Kidney tubule cell (primary cell): ENCODE measurements at regions not wholly inside any gene's neighbourhood (a gene's known extent, or its start where the extent isn't known, plus 50 kb on each side); places are given as distances from the start of the nearest gene placed in this dataset.
A peak's percentile ranks its signal among the peaks of the same experiment; 100 is the strongest.

Experiments used
- DNase-seq: peaks from one replicate; pipeline ENCODE4 v3.0.0-alpha.2; 2018; ENCODE audit warnings: low spot score

GRCh38 chr6:156351346-156351966 lies 425.7 kb upstream of the ARID1B start:
- no peak for DNase-seq

GRCh38 chr6:156350337-156350736 lies 426.8 kb upstream of the ARID1B start:
- DNase-seq: no peak

- DNase-seq: no peak
These were observed 428.3 kb upstream of the ARID1B start for GRCh38 chr6:156348849-156349248.

GRCh38 chr6:156348424-156348823 lies 428.8 kb upstream of the ARID1B start:
- no peak for DNase-seq

GRCh38 chr6:156347656-156348055 lies 429.5 kb upstream of the ARID1B start:
- DNase-seq: no peak

- no peak for DNase-seq
These were observed 429.9 kb upstream of the ARID1B start for GRCh38 chr6:156347246-156347645.

- DNase-seq: no peak
These were observed 431.5 kb upstream of the ARID1B start for GRCh38 chr6:156345700-156346099.

GRCh38 chr6:156344491-156344890 lies 432.7 kb upstream of the ARID1B start:
- no peak for DNase-seq

GRCh38 chr6:156337801-156338200 lies 439.4 kb upstream of the ARID1B start:
- no peak for DNase-seq

GRCh38 chr6:156336733-156337132 lies 440.4 kb upstream of the ARID1B start:
- no peak for DNase-seq

- peak; percentile 48 for DNase-seq
These were observed 441.1 kb upstream of the ARID1B start for GRCh38 chr6:156336089-156336488.

- DNase-seq: no peak
These were observed 442.2 kb upstream of the ARID1B start for GRCh38 chr6:156334966-156335365.

- DNase-seq: no peak
These were observed 457.5 kb upstream of the ARID1B start for GRCh38 chr6:156319707-156320106.

- no peak for DNase-seq
These were observed 460.5 kb upstream of the ARID1B start for GRCh38 chr6:156316583-156317125.

- no peak for DNase-seq
These were observed 462.0 kb upstream of the ARID1B start for GRCh38 chr6:156315146-156315545.

GRCh38 chr6:156313037-156313436 lies 464.1 kb upstream of the ARID1B start:
- DNase-seq: no peak

GRCh38 chr6:156311291-156311690 lies 465.9 kb upstream of the ARID1B start:
- no peak for DNase-seq

GRCh38 chr6:156310701-156311100 lies 466.5 kb upstream of the ARID1B start:
- DNase-seq: no peak

GRCh38 chr6:156309017-156309416 lies 468.2 kb upstream of the ARID1B start:
- DNase-seq: no peak

- DNase-seq: no peak
These were observed 468.6 kb upstream of the ARID1B start for GRCh38 chr6:156308604-156309003.

- DNase-seq: no peak
These were observed 470.6 kb upstream of the ARID1B start for GRCh38 chr6:156306531-156306930.

- DNase-seq: no peak
These were observed 494.1 kb upstream of the ARID1B start for GRCh38 chr6:156283091-156283490.

GRCh38 chr6:156282087-156282486 lies 495.1 kb upstream of the ARID1B start:
- no peak for DNase-seq

- DNase-seq: no peak
These were observed 495.9 kb upstream of the ARID1B start for GRCh38 chr6:156281266-156281665.
